Adrenal gland (tissue), 5 donors: ENCODE measurements at regions not wholly inside any gene's neighbourhood (a gene's known extent, or its start where the extent isn't known, plus 50 kb on each side); places are given as distances from the start of the nearest gene placed in this dataset.

Experiments used
- CTCF ChIP-seq, 6 experiments: fragments of 450-650 bp in 4 of 6; fragments of 200-600 bp in 2 of 6; sonication (generic) in 1 of 6; IDR thresholded peaks; 1 replicate in 5 of 6; 2 replicates in 1 of 6; pipeline versions ENCODE4 v1.5.1 to v1.8.0; 2016 to 2021; ENCODE audit warnings: antibody characterized with exemption in 6 of 6, mild to moderate bottlenecking in 2 of 6, moderate library complexity in 1 of 6
- POLR2A ChIP-seq, 2 donors: fragments of 450-650 bp; IDR thresholded peaks; one replicate each; pipeline ENCODE4 v1.6.1; 2017; ENCODE audit warnings: antibody characterized with exemption in 2 of 2, mild to moderate bottlenecking in 2 of 2, moderate library complexity in 1 of 2
- donor health status: DM: no; HTN: no; CAD: no.

- TF ChIP-seq CTCF (IDR thresholded peaks at IDR 0.05): no peak
- TF ChIP-seq POLR2A (IDR thresholded peaks at IDR 0.05): no peak
Observed at GRCh38 chrX:10741550-10741949, 121.2 kb upstream of the MID1 start.
